AG10803 (cell line): ENCODE measurements at regions not wholly inside any gene's neighbourhood (a gene's known extent, or its start where the extent isn't known, plus 50 kb on each side); places are given as distances from the start of the nearest gene placed in this dataset.

Experiments used
- DNase-seq: peaks from one replicate; pipeline ENCODE4 v3.0.0; 2010; ENCODE audit warnings: low read depth
- H3K4me3 ChIP-seq: 2 replicates; pipeline ENCODE4 v1.5.1; 2011; ENCODE audit warnings: mild to moderate bottlenecking, low read length, control low read depth
- CTCF ChIP-seq: conservative IDR thresholded peaks from 2 replicates; pipeline ENCODE4 v1.5.1; 2011; ENCODE audit warnings: mild to moderate bottlenecking, low read length, control low read depth, inconsistent platforms

- H3K4me3 ChIP-seq = no peak overlapping the region
- TF ChIP-seq CTCF = no peak
Observed at GRCh38 chr13:61021838-61022237, 393.8 kb downstream of the PCDH20 start.

GRCh38 chr13:61013796-61014195 lies 401.9 kb downstream of the PCDH20 start:
- no peak for DNase-seq
- no peak for TF ChIP-seq CTCF
- H3K4me3 ChIP-seq = no peak overlapping the region

More at GRCh38 chr13:61021838-61022237, 393.8 kb downstream of the PCDH20 start:
- no peak for DNase-seq

GRCh38 chr13:61010358-61010757 lies 405.3 kb downstream of the PCDH20 start:
- H3K4me3 ChIP-seq = no peak overlapping the region
- no peak for DNase-seq
- TF ChIP-seq CTCF = no peak

- no peak for TF ChIP-seq CTCF
- no peak overlapping the region for H3K4me3 ChIP-seq
- DNase-seq = no peak
Observed at GRCh38 chr13:61002686-61003085, 413.0 kb downstream of the PCDH20 start.

- DNase-seq = no peak
Observed at GRCh38 chr13:60990032-60990733, 425.5 kb downstream of the PCDH20 start.

GRCh38 chr13:60986301-60986700 lies 429.3 kb downstream of the PCDH20 start:
- TF ChIP-seq CTCF = no peak
- no peak for DNase-seq
- H3K4me3 ChIP-seq = no peak overlapping the region

More at GRCh38 chr13:60990032-60990733, 425.5 kb downstream of the PCDH20 start:
- no peak for TF ChIP-seq CTCF
- H3K4me3 ChIP-seq = no peak overlapping the region

GRCh38 chr13:60981407-60981806 lies 434.2 kb downstream of the PCDH20 start:
- DNase-seq = no peak
- no peak for TF ChIP-seq CTCF
- H3K4me3 ChIP-seq = no peak overlapping the region
